Muscle layer of duodenum (tissue), 2 donors: ENCODE measurements at regions not wholly inside any gene's neighbourhood (a gene's known extent, or its start where the extent isn't known, plus 50 kb on each side); places are given as distances from the start of the nearest gene placed in this dataset.

Experiments
- H3K27ac ChIP-seq: one replicate; pipeline ENCODE4 v1.7.0; 2013; ENCODE audit warnings: mild to moderate bottlenecking, low read length
- H3K27me3 ChIP-seq: one replicate; pipeline ENCODE4 v1.7.0; 2013; ENCODE audit warnings: low read depth, mild to moderate bottlenecking, control low read depth, low read length
- H3K36me3 ChIP-seq, 2 donors: one replicate each; pipeline ENCODE4 v1.7.0; 2013; ENCODE audit warnings: low read length in 2 of 2, control low read depth in 1 of 2, mild to moderate bottlenecking in 1 of 2; ENCODE audit not compliant: insufficient read depth in 2 of 2, control insufficient read depth in 1 of 2
- H3K4me1 ChIP-seq, 2 donors: one replicate each; pipeline ENCODE4 v1.7.0; 2013; ENCODE audit warnings: low read length in 2 of 2, mild to moderate bottlenecking in 2 of 2, control low read depth in 1 of 2, moderate library complexity in 1 of 2; ENCODE audit not compliant: insufficient read depth in 2 of 2, control insufficient read depth in 1 of 2
- H3K4me3 ChIP-seq, 2 donors: one replicate each; pipeline ENCODE4 v1.7.0; 2013; ENCODE audit warnings: low read length in 2 of 2, low read depth in 1 of 2, mild to moderate bottlenecking in 1 of 2
- H3K9me3 ChIP-seq, 2 donors: one replicate each; pipeline ENCODE4 v1.7.0; 2013; ENCODE audit warnings: low read length in 2 of 2, control low read depth in 1 of 2, mild to moderate bottlenecking in 1 of 2; ENCODE audit not compliant: control insufficient read depth in 1 of 2
- donor health status: healthy.

DNA sequence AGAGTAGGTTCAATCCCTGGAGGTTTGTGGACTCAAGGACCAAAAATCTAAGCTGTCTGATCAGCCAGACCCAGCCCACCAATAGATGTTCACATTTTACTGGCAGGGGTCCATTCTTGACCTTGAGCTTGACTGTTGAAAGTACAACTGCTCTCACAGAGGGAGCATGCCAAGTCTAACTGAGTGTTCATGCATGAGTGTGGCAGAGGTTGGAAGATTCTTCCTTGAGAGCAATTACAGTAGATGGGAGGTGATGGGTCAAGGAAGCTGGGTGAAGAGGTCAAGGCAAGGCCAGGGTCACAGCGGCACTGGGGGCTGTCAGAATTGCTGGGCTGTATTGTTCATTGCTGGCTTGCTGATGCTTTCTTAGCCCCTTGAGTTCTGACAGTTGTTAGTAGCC is 202.8 kb upstream of the SVIL start:
- Histone ChIP-seq H3K27ac (peak overlapping the region; percentile 82), H3K4me1 (peaks cover 0 to 6% of the 10 kb centered on the region in 2 donors), H3K9me3 (no peaks in the 10 kb centered on the region), H3K4me3 (no peak overlapping the region), H3K36me3 (no peaks in the 10 kb centered on the region), H3K27me3 (no peaks in the 10 kb centered on the region)

- H3K36me3 ChIP-seq, result no peaks in the 10 kb centered on the region
- peak overlapping the region; percentile 53 for H3K27ac ChIP-seq
- peaks cover 0 to 6% of the 10 kb centered on the region in 2 donors for H3K4me1 ChIP-seq
- no peaks in the 10 kb centered on the region for H3K27me3 ChIP-seq
- no peak overlapping the region for H3K4me3 ChIP-seq
- H3K9me3 ChIP-seq, result no peaks in the 10 kb centered on the region
Observed at GRCh38 chr10:29836396-29836795, 201.6 kb upstream of the SVIL start.

GRCh38 chr10:29835055-29835454 is 200.3 kb upstream of the SVIL start:
- Histone ChIP-seq H3K4me3 (no peak overlapping the region), H3K36me3 (no peaks in the 10 kb centered on the region), H3K27ac (no peak overlapping the region), H3K9me3 (no peaks in the 10 kb centered on the region), H3K27me3 (no peaks in the 10 kb centered on the region), H3K4me1 (peaks cover 0 to 4% of the 10 kb centered on the region in 2 donors)

- Histone ChIP-seq H3K4me3 (no peak overlapping the region), H3K9me3 (peaks cover 0 to 4% of the 10 kb centered on the region in 2 donors), H3K27me3 (no peaks in the 10 kb centered on the region), H3K27ac (no peak overlapping the region), H3K36me3 (no peaks in the 10 kb centered on the region), H3K4me1 (no peaks in the 10 kb centered on the region)
Observed at GRCh38 chr10:29830531-29831512, 196.1 kb upstream of the SVIL start.

GRCh38 chr10:29829776-29830175 is 195.0 kb upstream of the SVIL start:
- Histone ChIP-seq H3K9me3 (peaks cover 0 to 4% of the 10 kb centered on the region in 2 donors), H3K27ac (no peak overlapping the region), H3K36me3 (no peaks in the 10 kb centered on the region), H3K27me3 (no peaks in the 10 kb centered on the region), H3K4me3 (no peak overlapping the region), H3K4me1 (no peaks in the 10 kb centered on the region)

DNA sequence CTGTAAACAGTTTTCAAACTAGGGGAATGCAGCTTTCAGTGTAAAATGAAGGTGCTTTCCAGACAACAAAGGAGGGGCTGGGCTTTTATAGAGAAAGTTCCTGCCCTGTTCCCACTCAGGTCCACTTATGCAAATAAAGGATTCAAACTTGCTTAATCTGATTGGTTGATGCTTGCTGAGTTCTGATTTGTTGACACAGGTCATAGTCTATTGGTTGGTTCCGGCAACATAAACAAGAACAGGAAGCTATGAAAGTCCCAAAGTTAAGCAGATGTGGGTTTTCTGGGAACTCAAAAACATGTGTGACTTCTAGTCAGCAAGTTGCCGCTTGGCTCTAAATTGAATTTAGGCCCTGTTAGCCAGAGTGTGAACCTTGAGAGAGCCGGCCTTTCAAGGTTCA is 194.2 kb upstream of the SVIL start:
- Histone ChIP-seq H3K27me3 (no peaks in the 10 kb centered on the region), H3K9me3 (peaks cover 0 to 4% of the 10 kb centered on the region in 2 donors), H3K36me3 (no peaks in the 10 kb centered on the region), H3K4me3 (no peak overlapping the region), H3K27ac (no peak overlapping the region), H3K4me1 (peaks cover 0 to 3% of the 10 kb centered on the region in 2 donors)

DNA sequence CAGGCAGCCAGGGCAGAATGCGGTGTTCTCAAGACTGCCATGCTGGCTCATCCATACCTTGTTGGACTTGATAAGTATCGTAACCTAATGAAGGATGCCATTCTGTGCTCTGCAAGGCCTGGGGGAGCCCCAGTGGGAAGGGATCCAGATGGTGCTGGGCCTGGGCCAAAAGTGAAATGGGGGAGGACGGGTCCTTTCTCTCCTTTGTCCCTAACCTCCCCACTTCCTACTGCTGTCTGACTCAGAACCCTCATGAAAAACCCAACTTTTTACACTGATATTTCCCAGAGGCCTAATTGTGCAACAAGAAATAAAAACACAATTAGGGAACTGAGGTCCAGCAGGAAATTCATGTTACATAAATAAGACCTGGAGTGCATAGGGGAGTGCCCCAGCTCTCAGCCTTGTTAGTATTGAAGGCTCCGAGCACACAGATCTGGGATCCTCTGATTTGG is 193.7 kb upstream of the SVIL start:
- Histone ChIP-seq H3K27ac (no peak overlapping the region), H3K4me3 (no peak overlapping the region), H3K36me3 (no peaks in the 10 kb centered on the region), H3K4me1 (peaks cover 0 to 3% of the 10 kb centered on the region in 2 donors), H3K9me3 (peaks cover 0 to 4% of the 10 kb centered on the region in 2 donors), H3K27me3 (no peaks in the 10 kb centered on the region)

GRCh38 chr10:29827512-29827911 is 192.7 kb upstream of the SVIL start:
- Histone ChIP-seq H3K4me1 (peaks cover 0 to 3% of the 10 kb centered on the region in 2 donors), H3K4me3 (no peak overlapping the region), H3K9me3 (peaks cover 0 to 4% of the 10 kb centered on the region in 2 donors), H3K36me3 (no peaks in the 10 kb centered on the region), H3K27ac (no peak overlapping the region), H3K27me3 (no peaks in the 10 kb centered on the region)

DNA sequence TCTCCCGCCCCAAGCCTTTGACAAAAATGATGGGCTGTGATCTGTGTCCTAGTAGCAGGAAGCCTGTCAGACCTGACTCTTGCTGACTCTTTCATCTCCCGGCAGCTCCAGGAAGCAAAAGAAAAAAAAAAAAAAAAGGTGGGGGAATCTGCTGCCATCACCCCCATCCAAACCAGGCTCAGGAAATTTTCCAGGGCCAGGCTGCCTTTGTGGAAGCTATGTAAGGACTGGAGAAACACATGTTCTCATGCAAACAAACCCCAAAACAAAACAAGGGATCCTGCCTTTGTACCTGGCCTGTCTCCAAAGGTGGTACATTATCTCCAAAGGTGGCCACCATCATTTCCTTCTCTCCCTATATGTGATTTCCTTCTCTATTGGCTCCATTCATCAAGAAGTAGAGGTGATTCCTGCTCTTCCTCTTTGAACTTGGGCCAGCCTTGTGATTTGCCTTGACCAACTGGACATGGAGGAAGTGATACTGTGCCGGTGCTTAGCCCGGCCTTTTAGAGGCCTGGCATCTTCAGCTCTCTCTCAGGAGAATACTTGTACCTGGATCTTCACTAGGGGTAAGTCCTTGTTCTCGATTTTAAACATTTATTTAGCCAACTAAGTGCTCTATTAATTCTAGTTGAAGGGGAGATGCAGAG is 192.2 kb upstream of the SVIL start:
- no peak overlapping the region for H3K27ac ChIP-seq
- peaks cover 0 to 4% of the 10 kb centered on the region in 2 donors for H3K9me3 ChIP-seq
- H3K4me1 ChIP-seq, result peaks cover 0 to 3% of the 10 kb centered on the region in 2 donors
- H3K27me3 ChIP-seq, result no peaks in the 10 kb centered on the region
- no peaks in the 10 kb centered on the region for H3K36me3 ChIP-seq
- H3K4me3 ChIP-seq, result no peak overlapping the region

GRCh38 chr10:29826221-29826620 is 191.4 kb upstream of the SVIL start:
- no peaks in the 10 kb centered on the region for H3K27me3 ChIP-seq
- no peak overlapping the region for H3K4me3 ChIP-seq
- no peaks in the 10 kb centered on the region for H3K36me3 ChIP-seq
- H3K4me1 ChIP-seq, result peaks cover 0 to 3% of the 10 kb centered on the region in 2 donors
- peaks cover 0 to 4% of the 10 kb centered on the region in 2 donors for H3K9me3 ChIP-seq
- H3K27ac ChIP-seq, result no peak overlapping the region

- Histone ChIP-seq H3K36me3 (no peaks in the 10 kb centered on the region), H3K4me3 (no peak overlapping the region), H3K9me3 (no peaks in the 10 kb centered on the region), H3K27ac (no peak overlapping the region), H3K4me1 (peaks cover 0 to 8% of the 10 kb centered on the region in 2 donors), H3K27me3 (no peaks in the 10 kb centered on the region)
Observed at GRCh38 chr10:29823553-29824080, 188.8 kb upstream of the SVIL start.
